ENCODE measurements at regions not wholly inside any gene's neighbourhood (a gene's known extent, or its start where the extent isn't known, plus 50 kb on each side); places are given as distances from the start of the nearest gene placed in this dataset.

DNA sequence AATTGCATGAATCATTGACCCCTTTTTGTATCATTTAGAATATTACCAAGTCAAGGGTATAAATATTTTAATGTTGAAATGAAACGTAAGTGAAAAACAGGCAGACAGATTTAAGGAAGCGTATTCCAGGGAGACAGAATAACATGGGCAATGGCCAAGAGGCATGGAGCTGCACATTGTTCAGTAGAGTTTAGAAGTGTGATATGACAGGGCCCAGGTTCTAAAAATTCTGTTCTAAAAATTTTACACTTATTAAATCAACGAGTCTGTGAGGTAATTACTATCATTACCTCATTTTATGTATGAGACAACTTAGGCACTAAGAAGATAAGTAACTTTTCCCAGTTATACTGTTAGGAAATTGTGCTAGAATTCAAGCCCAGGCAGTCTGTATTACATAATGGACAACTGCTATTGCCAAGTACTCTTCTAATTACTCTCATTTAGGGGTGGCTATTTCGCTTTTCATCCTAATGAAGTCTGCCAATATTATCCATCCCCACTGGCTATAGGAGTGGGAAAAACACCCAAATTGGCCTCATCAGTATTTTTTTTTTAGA lies 103.2 kb upstream of the NAV3 start:
- TF ChIP-seq, protein P1, sequence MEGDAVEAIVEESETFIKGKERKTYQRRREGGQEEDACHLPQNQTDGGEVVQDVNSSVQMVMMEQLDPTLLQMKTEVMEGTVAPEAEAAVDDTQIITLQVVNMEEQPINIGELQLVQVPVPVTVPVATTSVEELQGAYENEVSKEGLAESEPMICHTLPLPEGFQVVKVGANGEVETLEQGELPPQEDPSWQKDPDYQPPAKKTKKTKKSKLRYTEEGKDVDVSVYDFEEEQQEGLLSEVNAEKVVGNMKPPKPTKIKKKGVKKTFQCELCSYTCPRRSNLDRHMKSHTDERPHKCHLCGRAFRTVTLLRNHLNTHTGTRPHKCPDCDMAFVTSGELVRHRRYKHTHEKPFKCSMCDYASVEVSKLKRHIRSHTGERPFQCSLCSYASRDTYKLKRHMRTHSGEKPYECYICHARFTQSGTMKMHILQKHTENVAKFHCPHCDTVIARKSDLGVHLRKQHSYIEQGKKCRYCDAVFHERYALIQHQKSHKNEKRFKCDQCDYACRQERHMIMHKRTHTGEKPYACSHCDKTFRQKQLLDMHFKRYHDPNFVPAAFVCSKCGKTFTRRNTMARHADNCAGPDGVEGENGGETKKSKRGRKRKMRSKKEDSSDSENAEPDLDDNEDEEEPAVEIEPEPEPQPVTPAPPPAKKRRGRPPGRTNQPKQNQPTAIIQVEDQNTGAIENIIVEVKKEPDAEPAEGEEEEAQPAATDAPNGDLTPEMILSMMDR (IDR thresholded peaks at IDR 0.05) = no peak
- TF ChIP-seq POLR2AphosphoS5 (IDR thresholded peaks at IDR 0.05; ENCODE audit: low read depth, low read length) = no peak
- TF ChIP-seq TCF7L2 (IDR thresholded peaks at IDR 0.05; ENCODE audit: low read depth, low read length) = no peak

Data from Panc1 (cell line).